Transverse colon (tissue), 4 donors: ENCODE measurements at regions not wholly inside any gene's neighbourhood (a gene's known extent, or its start where the extent isn't known, plus 50 kb on each side); places are given as distances from the start of the nearest gene placed in this dataset.
"Not testable (repeated sequence)": the region's sequence is repeated elsewhere in the genome, so short reads cannot be mapped to it uniquely, and the experiment has no call there.

Experiments
- POLR2A ChIP-seq: fragments of 450-650 bp; IDR thresholded peaks from one replicate; pipeline ENCODE4 v1.6.1; 2016; ENCODE audit warnings: antibody characterized with exemption, mild to moderate bottlenecking, moderate library complexity
- POLR2AphosphoS5 ChIP-seq, 3 donors: sonication (generic); formaldehyde crosslinking; IDR thresholded peaks; one replicate each; pipeline ENCODE4 v1.6.1; 2016; ENCODE audit warnings: antibody characterized with exemption in 3 of 3
- TF ChIP-seq, protein P1 (sequence below), 5 experiments: fragments of 200-600 bp in 3 of 5; fragments of 450-650 bp in 2 of 5; sonication (generic) in 3 of 5; IDR thresholded peaks; 1 replicate in 2 of 5; 2 replicates in 3 of 5; pipeline ENCODE4 v1.5.1; 2016 to 2017; ENCODE audit warnings: antibody characterized with exemption in 5 of 5, inconsistent platforms in 3 of 5, mild to moderate bottlenecking in 2 of 5, moderate library complexity in 1 of 5

DNA sequence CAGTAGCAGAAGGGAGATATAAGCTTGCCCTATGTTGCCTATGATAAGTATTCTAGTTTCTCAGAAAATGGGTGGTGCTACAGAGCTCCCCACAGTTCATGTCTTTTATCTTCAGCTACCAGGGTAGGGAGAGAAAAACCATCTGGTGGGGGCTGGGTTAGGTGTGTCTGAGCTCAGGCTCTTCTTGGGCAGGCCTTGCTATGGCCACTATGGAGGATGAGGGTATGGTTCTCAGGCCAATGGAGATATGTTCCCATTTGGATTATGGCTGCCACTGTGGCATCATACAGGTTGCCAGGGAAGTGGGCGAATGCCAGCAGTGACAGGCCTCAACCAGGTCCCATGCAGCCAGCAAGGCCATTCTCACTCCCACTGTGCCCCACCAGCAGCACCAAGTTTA, 120.3 kb downstream of the ZFY start:
- TF ChIP-seq, protein P1, sequence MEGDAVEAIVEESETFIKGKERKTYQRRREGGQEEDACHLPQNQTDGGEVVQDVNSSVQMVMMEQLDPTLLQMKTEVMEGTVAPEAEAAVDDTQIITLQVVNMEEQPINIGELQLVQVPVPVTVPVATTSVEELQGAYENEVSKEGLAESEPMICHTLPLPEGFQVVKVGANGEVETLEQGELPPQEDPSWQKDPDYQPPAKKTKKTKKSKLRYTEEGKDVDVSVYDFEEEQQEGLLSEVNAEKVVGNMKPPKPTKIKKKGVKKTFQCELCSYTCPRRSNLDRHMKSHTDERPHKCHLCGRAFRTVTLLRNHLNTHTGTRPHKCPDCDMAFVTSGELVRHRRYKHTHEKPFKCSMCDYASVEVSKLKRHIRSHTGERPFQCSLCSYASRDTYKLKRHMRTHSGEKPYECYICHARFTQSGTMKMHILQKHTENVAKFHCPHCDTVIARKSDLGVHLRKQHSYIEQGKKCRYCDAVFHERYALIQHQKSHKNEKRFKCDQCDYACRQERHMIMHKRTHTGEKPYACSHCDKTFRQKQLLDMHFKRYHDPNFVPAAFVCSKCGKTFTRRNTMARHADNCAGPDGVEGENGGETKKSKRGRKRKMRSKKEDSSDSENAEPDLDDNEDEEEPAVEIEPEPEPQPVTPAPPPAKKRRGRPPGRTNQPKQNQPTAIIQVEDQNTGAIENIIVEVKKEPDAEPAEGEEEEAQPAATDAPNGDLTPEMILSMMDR (IDR thresholded peaks at IDR 0.05) = not testable (repeated sequence)
- TF ChIP-seq POLR2AphosphoS5 (IDR thresholded peaks at IDR 0.05); POLR2A: not testable (repeated sequence)
